GM23248 (cell line): ENCODE measurements at regions not wholly inside any gene's neighbourhood (a gene's known extent, or its start where the extent isn't known, plus 50 kb on each side); places are given as distances from the start of the nearest gene placed in this dataset.

Experiments used
- DNase-seq: peaks from one replicate; pipeline ENCODE4 v3.0.0-alpha.2; 2015
- H2AFZ ChIP-seq: fragments of 200-600 bp; sonication (generic); 2 replicates; pipeline ENCODE4 v1.6.1; 2016; ENCODE audit warnings: antibody characterized with exemption
- H3F3A ChIP-seq: fragments of 200-600 bp; sonication (generic); 2 replicates; pipeline ENCODE4 v1.6.1; 2016; ENCODE audit warnings: mild to moderate bottlenecking, antibody characterized with exemption, mixed run types; ENCODE audit not compliant: insufficient read depth
- H3K27ac ChIP-seq: fragments of 200-600 bp; sonication (generic); 2 replicates; pipeline ENCODE4 v1.5.1; 2016; ENCODE audit warnings: mild to moderate bottlenecking
- H3K27me3 ChIP-seq: fragments of 200-600 bp; sonication (generic); replicated peaks from 2 replicates; pipeline ENCODE4 v1.6.1; 2016; ENCODE audit warnings: mild to moderate bottlenecking; ENCODE audit not compliant: insufficient read depth
- H3K36me3 ChIP-seq: fragments of 200-600 bp; sonication (generic); 2 replicates; pipeline ENCODE4 v1.6.1; 2016; ENCODE audit warnings: low read depth, mild to moderate bottlenecking
- H3K4me1 ChIP-seq: fragments of 200-600 bp; sonication (generic); 2 replicates; pipeline ENCODE4 v1.6.1; 2016; ENCODE audit warnings: mild to moderate bottlenecking; ENCODE audit not compliant: insufficient read depth
- H3K4me2 ChIP-seq: fragments of 200-600 bp; sonication (generic); one replicate; pipeline ENCODE4 v1.6.1; 2016; ENCODE audit warnings: mild to moderate bottlenecking; ENCODE audit not compliant: unreplicated experiment
- H3K4me3 ChIP-seq: fragments of 200-600 bp; sonication (generic); 2 replicates; pipeline ENCODE4 v1.5.1; 2016; ENCODE audit warnings: mild to moderate bottlenecking
- H3K79me2 ChIP-seq: fragments of 200-600 bp; sonication (generic); 2 replicates; pipeline ENCODE4 v1.6.1; 2016; ENCODE audit warnings: mild to moderate bottlenecking; ENCODE audit not compliant: insufficient read depth
- H3K9ac ChIP-seq: fragments of 200-600 bp; sonication (generic); 2 replicates; pipeline ENCODE4 v1.6.1; 2016; ENCODE audit warnings: mild to moderate bottlenecking
- H3K9me2 ChIP-seq: fragments of 200-600 bp; sonication (generic); 2 replicates; pipeline ENCODE4 v1.6.1; 2016; ENCODE audit warnings: mixed run types, mild to moderate bottlenecking, moderate library complexity; ENCODE audit not compliant: insufficient read depth
- H3K9me3 ChIP-seq: fragments of 200-600 bp; sonication (generic); one replicate; pipeline ENCODE4 v1.6.1; 2017; ENCODE audit warnings: low read depth
- H4K20me1 ChIP-seq: fragments of 200-600 bp; sonication (generic); 2 replicates; pipeline ENCODE4 v1.6.0; 2016; ENCODE audit not compliant: insufficient read depth
- EZH2 ChIP-seq: fragments of 200-600 bp; sonication (generic); IDR thresholded peaks from 2 replicates; pipeline ENCODE4 v1.6.1; 2018; ENCODE audit warnings: antibody characterized with exemption, mild to moderate bottlenecking; ENCODE audit not compliant: insufficient read depth, poor library complexity, severe bottlenecking
- EZH2phosphoT487 ChIP-seq: fragments of 200-600 bp; sonication (generic); IDR thresholded peaks from 2 replicates; pipeline ENCODE4 v1.6.1; 2018; ENCODE audit warnings: antibody characterized with exemption, moderate library complexity, mild to moderate bottlenecking, low read depth; ENCODE audit not compliant: insufficient read depth
- WGBS, 2 experiments: methylation state at CpG; one replicate each; pipeline ENCODE4 v1.1.6; 2015 to 2017; ENCODE audit warnings: low lambda C conversion rate in 2 of 2, low coverage in 1 of 2; ENCODE audit errors: missing lambda C conversion rate in 2 of 2; 5-methylcytosine and 5-hydroxymethylcytosine counted together
- in situ Hi-C: fragments of 300-500 bp; cut with MboI; formaldehyde crosslinking; loops from 2 replicates; pipeline ENCODE4 v1.15.0; 2020

- H3K79me2 ChIP-seq: no peaks in the 10 kb centered on the region
- H3K36me3 ChIP-seq: no peaks in the 10 kb centered on the region
- H3K9me3 ChIP-seq: no peaks in the 10 kb centered on the region
- no peaks in the 10 kb centered on the region for H4K20me1 ChIP-seq
- no peaks in the 10 kb centered on the region for H3K9me2 ChIP-seq
- no peak overlapping the region for H3K9ac ChIP-seq
- no peak overlapping the region for H3K4me3 ChIP-seq
- 38 to 41% methylated on average over 7 of the region's 7 CpGs for WGBS, 2 experiments
- no peak for DNase-seq
- in situ Hi-C loops: no loop called here
- no peak overlapping the region for H2AFZ ChIP-seq
- no peaks in the 10 kb centered on the region for H3K4me1 ChIP-seq
- no peaks in the 10 kb centered on the region for H3F3A ChIP-seq
- no peaks in the 10 kb centered on the region; the same call in 1 of the 2 replicates for H3K27me3 ChIP-seq
- no peak overlapping the region for H3K27ac ChIP-seq
- H3K4me2 ChIP-seq: no peak overlapping the region
- TF ChIP-seq EZH2 (no peak), EZH2phosphoT487 (no peak)
These were observed 273.1 kb downstream of the MATN1 start for GRCh38 chr1:30450148-30450817.

- H3K9me3 ChIP-seq: no peaks in the 10 kb centered on the region
- no peaks in the 10 kb centered on the region for H3K79me2 ChIP-seq
- in situ Hi-C loops: no loop called here
- TF ChIP-seq EZH2phosphoT487 (no peak), EZH2 (no peak)
- no peaks in the 10 kb centered on the region for H4K20me1 ChIP-seq
- H3K27ac ChIP-seq: no peak overlapping the region
- no peaks in the 10 kb centered on the region for H3K36me3 ChIP-seq
- H3F3A ChIP-seq: no peaks in the 10 kb centered on the region
- no peaks in the 10 kb centered on the region; the same call in 1 of the 2 replicates for H3K27me3 ChIP-seq
- no peak overlapping the region for H3K4me3 ChIP-seq
- DNase-seq: no peak
- H3K4me1 ChIP-seq: no peaks in the 10 kb centered on the region
- no peak overlapping the region for H3K9ac ChIP-seq
- 65 to 75% methylated on average over 4 of the region's 4 CpGs for WGBS, 2 experiments
- H2AFZ ChIP-seq: no peak overlapping the region
- H3K9me2 ChIP-seq: no peaks in the 10 kb centered on the region
- no peak overlapping the region for H3K4me2 ChIP-seq
These were observed 273.8 kb downstream of the MATN1 start for GRCh38 chr1:30449428-30450147.

- no peak overlapping the region for H3K4me2 ChIP-seq
- no peaks in the 10 kb centered on the region for H3F3A ChIP-seq
- H3K9me3 ChIP-seq: no peaks in the 10 kb centered on the region
- H3K9ac ChIP-seq: no peak overlapping the region
- no peaks in the 10 kb centered on the region; the same call in 1 of the 2 replicates for H3K27me3 ChIP-seq
- no peak for TF ChIP-seq EZH2phosphoT487
- TF ChIP-seq EZH2: no peak
- WGBS, 2 experiments: 27% methylated on average over 5 of the region's 5 CpGs
- no peaks in the 10 kb centered on the region for H3K79me2 ChIP-seq
- in situ Hi-C loops: no loop called here
- H4K20me1 ChIP-seq: no peaks in the 10 kb centered on the region
- H3K9me2 ChIP-seq: no peaks in the 10 kb centered on the region
- no peak overlapping the region for H3K27ac ChIP-seq
- H3K4me1 ChIP-seq: no peaks in the 10 kb centered on the region
- H3K4me3 ChIP-seq: no peak overlapping the region
- no peaks in the 10 kb centered on the region for H3K36me3 ChIP-seq
- no peak for DNase-seq
- no peak overlapping the region for H2AFZ ChIP-seq
These were observed 274.4 kb downstream of the MATN1 start for GRCh38 chr1:30449003-30449402.

- Histone ChIP-seq H3K4me3 (no peak overlapping the region), H3K79me2 (no peaks in the 10 kb centered on the region), H3K9me2 (no peaks in the 10 kb centered on the region), H3K36me3 (no peaks in the 10 kb centered on the region), H3K9me3 (no peaks in the 10 kb centered on the region), H3K27me3 (no peaks in the 10 kb centered on the region; the same call in 1 of the 2 replicates), H3K4me1 (no peaks in the 10 kb centered on the region), H4K20me1 (no peaks in the 10 kb centered on the region), H3K9ac (no peak overlapping the region), H3F3A (no peaks in the 10 kb centered on the region), H3K27ac (no peak overlapping the region), H2AFZ (no peak overlapping the region), H3K4me2 (no peak overlapping the region)
- no peak for DNase-seq
- no peak for TF ChIP-seq EZH2
- TF ChIP-seq EZH2phosphoT487: no peak
- WGBS, 2 experiments: 32 to 47% methylated on average over 3 of the region's 3 CpGs
- in situ Hi-C loops: no loop called here
These were observed 275.7 kb downstream of the MATN1 start for GRCh38 chr1:30447701-30448100.
